HG03460 (cell line): ENCODE measurements at regions not wholly inside any gene's neighbourhood (a gene's known extent, or its start where the extent isn't known, plus 50 kb on each side); places are given as distances from the start of the nearest gene placed in this dataset.

Experiments
- ATAC-seq: cut with Tn5 transposase; IDR thresholded peaks from one replicate; pipeline ENCODE4 v1.9.1; 2021; ENCODE audit not compliant: unreplicated experiment

GRCh38 chr13:40460116-40460515 is 206.3 kb downstream of the FOXO1 start:
- ATAC-seq, result no peak

- ATAC-seq, result no peak
These were observed 202.0 kb downstream of the FOXO1 start for GRCh38 chr13:40464337-40465014.

DNA sequence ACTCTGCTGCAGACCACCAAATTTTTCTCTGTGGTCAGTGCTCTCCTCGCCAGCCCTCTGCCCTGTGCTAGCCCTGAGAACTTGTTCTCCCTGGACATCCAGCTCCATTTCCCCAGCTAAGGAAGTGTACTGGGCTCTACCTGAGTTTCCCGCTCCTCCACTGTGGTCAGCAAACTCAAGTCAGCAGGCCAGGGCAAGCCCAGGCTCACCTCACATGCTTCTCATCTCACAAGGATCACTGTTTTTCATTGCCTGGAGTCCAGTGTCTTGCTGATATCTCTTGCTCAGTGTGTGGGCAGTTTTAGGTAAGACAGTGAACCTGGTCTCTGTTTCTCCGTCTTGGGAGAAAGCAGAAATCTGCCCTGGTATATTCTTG is 201.4 kb downstream of the FOXO1 start:
- ATAC-seq, result no peak

- no peak for ATAC-seq
These were observed 200.2 kb downstream of the FOXO1 start for GRCh38 chr13:40466272-40466671.

DNA sequence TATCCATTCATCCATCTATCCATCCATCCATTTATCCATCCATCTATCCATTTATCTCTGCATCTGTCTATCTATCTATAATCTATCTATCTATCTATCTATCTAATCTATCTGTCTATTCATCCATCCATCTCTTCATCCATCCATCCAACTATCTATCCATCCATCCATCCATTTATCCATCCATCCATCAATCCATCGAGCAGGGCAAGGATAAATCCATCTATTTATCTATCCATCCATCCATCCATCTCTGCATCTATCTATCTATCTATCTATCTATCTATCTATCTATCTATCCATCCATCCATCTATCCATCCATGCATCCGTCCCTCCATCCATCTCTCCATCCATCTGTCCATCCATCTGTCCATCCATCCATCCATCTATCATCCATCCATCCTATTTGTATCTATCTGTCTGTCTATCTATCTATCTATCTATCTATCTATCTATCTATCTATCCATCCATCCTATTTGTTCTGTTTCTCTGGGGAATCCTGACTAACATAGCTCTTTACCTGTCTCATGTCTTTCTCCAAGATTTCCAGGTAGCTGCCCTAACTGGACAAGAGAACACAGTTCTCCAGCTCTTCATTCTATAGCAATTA is 198.1 kb downstream of the FOXO1 start:
- no peak for ATAC-seq

DNA sequence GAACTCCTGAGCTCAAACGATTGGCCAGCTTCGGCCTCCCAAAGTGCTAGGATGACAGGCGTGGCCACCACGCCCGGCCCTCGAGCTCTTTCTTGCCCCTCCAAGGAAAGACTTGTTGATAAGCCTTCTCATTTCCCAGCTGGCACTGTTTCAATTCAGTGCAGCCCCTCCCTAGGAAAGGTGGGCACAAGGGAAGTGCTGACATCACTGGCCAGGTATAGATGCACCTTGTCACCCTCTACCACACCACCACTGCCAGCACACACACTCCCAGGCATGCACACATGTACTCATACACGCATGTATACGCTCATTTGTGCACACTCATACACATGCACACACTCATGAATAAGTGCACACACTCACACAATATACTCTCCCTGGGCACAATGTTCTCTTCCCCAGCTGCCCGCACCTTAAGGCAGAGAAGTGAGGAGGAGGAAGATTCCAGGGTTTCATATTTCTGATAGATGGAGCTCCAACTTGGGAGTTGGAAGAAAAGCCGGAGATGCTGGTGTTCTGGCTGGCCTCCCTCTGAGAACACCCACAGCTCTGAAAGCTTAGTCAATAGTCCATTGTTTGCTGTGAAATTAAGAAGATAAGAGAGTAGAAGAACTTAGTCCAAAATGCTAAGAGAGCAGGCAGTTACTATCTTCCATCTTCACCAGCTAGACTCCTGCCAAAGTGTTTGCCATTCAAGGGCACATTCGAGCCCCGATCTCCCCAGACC is 196.7 kb downstream of the FOXO1 start:
- no peak for ATAC-seq

- ATAC-seq, result no peak
These were observed 195.8 kb downstream of the FOXO1 start for GRCh38 chr13:40470660-40471059.

GRCh38 chr13:40471076-40471475 is 195.4 kb downstream of the FOXO1 start:
- no peak for ATAC-seq

GRCh38 chr13:40471911-40472310 is 194.5 kb downstream of the FOXO1 start:
- ATAC-seq, result no peak

DNA sequence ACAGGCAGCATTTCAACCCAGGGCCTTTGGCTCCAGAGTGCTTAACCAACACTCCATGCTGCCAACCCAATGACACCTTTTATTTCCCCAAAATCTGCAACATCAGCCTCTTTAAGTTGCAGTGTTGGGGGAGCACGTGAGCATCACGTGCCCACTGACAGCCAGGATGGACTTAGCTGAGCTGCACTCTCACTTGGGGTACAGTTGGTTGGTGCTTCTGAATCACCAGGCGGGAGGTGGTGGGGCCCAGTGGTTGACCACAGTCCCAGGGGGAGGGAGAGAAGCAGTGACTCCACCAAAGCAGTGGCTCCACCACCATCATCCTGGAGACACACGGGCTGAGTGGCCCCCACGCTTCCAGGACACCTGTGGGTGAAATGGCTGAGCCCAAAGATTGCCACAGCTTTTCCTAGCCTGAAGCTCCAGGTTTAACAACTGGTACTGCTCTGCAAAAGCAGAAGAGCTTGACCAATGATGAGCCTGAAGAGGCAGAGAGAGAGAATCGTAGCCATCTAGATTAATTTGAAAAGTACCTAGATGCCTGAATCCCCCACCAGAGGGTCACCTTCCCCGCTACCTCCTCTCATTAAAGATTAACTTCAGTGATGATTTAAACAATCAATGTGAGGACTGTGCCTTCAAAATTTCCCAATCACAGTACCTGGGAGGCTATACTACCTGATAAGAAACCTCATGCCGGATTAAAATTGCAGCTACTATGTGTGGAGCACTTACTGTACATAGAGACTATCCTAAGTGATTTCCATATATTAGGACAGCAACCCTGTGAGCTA is 193.8 kb downstream of the FOXO1 start:
- no peak for ATAC-seq

DNA sequence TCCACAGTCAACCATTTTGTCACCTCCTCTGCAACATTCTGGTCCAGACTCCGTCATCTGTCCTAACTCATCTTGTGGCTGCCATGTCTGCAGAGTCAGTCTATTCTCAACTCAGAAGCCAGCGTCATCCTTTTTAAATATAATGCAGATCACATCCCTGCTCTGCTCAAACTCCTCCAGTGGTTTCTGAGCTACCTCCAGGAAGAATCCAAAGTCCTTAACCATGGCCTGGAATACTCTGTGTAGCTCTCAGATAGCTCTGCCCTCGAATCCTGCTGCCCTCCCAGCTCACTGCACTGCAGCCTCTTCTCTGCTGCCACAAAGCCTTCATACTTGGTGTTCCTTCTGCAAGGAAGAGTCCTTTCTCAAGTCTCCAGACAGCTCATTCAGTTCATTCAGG is 190.8 kb downstream of the FOXO1 start:
- ATAC-seq, result no peak

- no peak for ATAC-seq
These were observed 190.1 kb downstream of the FOXO1 start for GRCh38 chr13:40476175-40476958.

- ATAC-seq, result no peak
These were observed 188.5 kb downstream of the FOXO1 start for GRCh38 chr13:40477623-40478608.

DNA sequence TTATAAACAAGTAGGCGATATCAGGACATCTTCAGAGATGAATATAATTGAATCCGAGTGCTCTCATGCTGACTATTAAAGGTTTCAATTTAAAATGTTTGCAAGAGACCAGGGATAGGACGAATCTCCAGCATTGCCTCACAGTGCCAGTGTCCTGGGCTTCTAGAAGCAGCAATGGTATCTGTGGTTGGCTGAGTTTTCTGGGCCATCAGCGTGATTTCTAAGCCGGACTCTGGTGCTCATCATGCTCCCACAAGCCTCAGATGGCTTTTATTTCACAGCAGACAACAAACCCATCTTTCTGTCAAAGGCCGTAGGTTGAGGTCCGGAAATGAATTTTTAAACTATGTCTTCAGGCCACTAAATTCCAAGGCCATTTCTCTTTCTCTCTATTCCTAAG is 187.7 kb downstream of the FOXO1 start:
- ATAC-seq, result no peak

- ATAC-seq, result no peak
These were observed 187.1 kb downstream of the FOXO1 start for GRCh38 chr13:40479196-40479845.

- ATAC-seq, result no peak
These were observed 186.2 kb downstream of the FOXO1 start for GRCh38 chr13:40480012-40480914.

DNA sequence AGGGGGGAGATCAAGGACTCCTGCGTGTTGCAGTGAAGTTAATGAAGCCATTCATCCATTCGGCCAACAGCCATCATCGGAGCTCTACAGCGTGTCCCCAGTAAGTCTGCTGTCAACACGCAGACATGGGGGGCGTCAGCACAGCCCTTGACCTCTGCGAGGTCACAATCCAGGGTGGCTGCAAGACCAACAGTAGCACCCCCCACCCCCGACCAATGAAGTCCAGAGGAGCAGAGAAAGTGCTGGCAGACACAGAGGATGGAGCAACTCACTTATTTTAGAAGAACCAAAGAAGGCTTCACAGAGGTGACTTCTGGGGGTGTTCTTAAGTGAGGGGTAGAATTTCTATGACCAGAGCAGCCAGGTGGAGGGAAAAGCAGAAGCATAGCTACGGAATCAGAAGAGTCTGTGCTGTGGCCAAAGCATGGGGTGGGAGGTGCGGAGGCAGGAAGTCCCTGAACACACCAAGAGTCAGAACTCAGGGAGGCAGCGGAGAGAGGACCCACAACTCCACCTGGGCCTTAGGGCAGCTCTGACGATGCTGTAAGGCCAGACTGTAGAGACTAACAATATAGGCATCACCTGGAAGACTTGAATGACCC is 185.4 kb downstream of the FOXO1 start:
- ATAC-seq, result no peak

DNA sequence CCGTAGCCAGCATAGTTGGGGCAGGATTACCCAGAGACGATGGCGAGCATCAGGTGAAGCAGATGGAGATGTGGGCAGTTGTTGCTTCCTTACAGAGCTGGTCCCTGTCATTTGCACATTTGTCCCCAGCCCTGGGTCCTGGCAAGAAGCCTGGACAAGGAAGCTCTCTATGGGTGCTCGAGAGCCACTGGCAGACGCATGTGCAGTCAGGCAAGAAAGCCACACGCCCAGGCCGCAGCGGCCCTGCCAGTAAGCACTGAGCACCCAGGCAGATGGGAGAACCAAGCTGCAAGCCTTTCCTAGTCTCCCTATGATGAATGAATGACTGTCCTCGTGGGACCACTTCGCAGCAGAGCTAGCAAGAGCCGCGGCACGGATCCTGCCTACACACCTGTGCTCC is 182.8 kb downstream of the FOXO1 start:
- ATAC-seq, result no peak
